ENCODE measurements at regions not wholly inside any gene's neighbourhood (a gene's known extent, or its start where the extent isn't known, plus 50 kb on each side); places are given as distances from the start of the nearest gene placed in this dataset.

DNA sequence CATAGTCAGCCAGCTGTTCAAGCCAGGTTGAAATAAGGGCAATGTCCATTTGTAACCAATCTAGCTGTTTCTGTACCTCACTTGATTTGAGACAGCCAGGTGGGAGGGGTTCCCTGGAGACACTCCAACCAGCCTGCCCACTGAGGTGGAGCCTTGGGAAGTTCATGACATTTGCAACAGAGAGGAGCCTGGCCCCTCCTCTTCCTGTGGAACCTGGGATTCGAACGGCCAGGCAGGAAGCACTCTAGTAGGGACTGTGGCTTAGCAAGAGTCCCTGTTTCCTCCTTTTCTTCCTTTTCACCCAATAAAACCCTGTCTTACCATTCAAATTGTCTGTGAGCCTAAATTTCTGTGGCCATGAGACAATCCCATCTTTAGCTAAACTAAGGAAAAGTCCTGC, 312.3 kb upstream of the NMUR2 start:
- TF ChIP-seq, protein P1, sequence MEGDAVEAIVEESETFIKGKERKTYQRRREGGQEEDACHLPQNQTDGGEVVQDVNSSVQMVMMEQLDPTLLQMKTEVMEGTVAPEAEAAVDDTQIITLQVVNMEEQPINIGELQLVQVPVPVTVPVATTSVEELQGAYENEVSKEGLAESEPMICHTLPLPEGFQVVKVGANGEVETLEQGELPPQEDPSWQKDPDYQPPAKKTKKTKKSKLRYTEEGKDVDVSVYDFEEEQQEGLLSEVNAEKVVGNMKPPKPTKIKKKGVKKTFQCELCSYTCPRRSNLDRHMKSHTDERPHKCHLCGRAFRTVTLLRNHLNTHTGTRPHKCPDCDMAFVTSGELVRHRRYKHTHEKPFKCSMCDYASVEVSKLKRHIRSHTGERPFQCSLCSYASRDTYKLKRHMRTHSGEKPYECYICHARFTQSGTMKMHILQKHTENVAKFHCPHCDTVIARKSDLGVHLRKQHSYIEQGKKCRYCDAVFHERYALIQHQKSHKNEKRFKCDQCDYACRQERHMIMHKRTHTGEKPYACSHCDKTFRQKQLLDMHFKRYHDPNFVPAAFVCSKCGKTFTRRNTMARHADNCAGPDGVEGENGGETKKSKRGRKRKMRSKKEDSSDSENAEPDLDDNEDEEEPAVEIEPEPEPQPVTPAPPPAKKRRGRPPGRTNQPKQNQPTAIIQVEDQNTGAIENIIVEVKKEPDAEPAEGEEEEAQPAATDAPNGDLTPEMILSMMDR (IDR thresholded peaks at IDR 0.05 in 2 of 3, conservative IDR thresholded peaks at IDR 0.05 in 1 of 3; ENCODE audit: borderline replicate concordance in 1 of 3, insufficient read depth in 1 of 3, low read depth in 2 of 3, low read length in 2 of 3) = no peak
- no peak for TF ChIP-seq EZH2 (IDR thresholded peaks at IDR 0.05)
- no peak for TF ChIP-seq POLR2A (IDR thresholded peaks at IDR 0.05; ENCODE audit: borderline replicate concordance, extremely low read depth, insufficient read depth, insufficient read length)
- no peak for TF ChIP-seq RAD21 (IDR thresholded peaks at IDR 0.05; ENCODE audit: low read depth)
- no peak for TF ChIP-seq ZNF274 (IDR thresholded peaks at IDR 0.05; ENCODE audit: low read depth, low read length)
- no peak for TF ChIP-seq POLR2AphosphoS5 (IDR thresholded peaks at IDR 0.05; ENCODE audit: low read depth, low read length)
- TF ChIP-seq, protein P2, sequence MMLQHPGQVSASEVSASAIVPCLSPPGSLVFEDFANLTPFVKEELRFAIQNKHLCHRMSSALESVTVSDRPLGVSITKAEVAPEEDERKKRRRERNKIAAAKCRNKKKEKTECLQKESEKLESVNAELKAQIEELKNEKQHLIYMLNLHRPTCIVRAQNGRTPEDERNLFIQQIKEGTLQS (IDR thresholded peaks at IDR 0.05) = no peak
- TF ChIP-seq ZFX (IDR thresholded peaks at IDR 0.05) = no peak
- TF ChIP-seq CEBPB (IDR thresholded peaks at IDR 0.05; ENCODE audit: low read depth) = no peak
- TF ChIP-seq ELF1 (IDR thresholded peaks at IDR 0.05; ENCODE audit: borderline replicate concordance, low read depth) = no peak
